GM21619 (cell line): ENCODE measurements at regions not wholly inside any gene's neighbourhood (a gene's known extent, or its start where the extent isn't known, plus 50 kb on each side); places are given as distances from the start of the nearest gene placed in this dataset.

Experiments used
- ATAC-seq: cut with Tn5 transposase; IDR thresholded peaks from one replicate; pipeline ENCODE4 v1.9.1; 2021; ENCODE audit not compliant: unreplicated experiment

GRCh38 chr20:7387638-7388193 is 552.5 kb downstream of the HAO1 start:
- no peak for ATAC-seq

GRCh38 chr20:7389216-7389615 is 551.0 kb downstream of the HAO1 start:
- ATAC-seq, result no peak

GRCh38 chr20:7392542-7393206 is 547.6 kb downstream of the HAO1 start:
- no peak for ATAC-seq

GRCh38 chr20:7399114-7399513 is 541.1 kb downstream of the HAO1 start:
- no peak for ATAC-seq

DNA sequence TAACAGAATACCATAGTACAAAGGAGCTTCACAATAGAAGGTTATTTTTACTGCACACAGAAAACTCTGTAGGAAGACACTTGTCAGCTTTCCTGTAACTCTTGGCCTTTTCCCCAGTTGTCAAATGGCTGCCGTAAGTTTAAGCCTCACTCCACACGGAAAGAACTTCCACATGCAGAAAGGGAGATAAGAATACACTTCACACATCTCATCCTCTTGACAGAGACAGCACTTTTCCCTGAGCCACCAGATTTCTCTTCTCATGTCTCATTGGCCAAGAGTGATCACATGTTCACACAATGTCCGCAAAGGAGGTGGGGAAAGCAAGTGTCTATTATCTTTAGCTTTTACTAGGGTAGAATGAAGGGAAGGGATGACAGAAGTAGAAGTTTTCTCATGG is 540.7 kb downstream of the HAO1 start:
- no peak for ATAC-seq

- no peak for ATAC-seq
Observed at GRCh38 chr20:7406671-7407070, 533.6 kb downstream of the HAO1 start.

GRCh38 chr20:7410150-7410549 is 530.1 kb downstream of the HAO1 start:
- no peak for ATAC-seq

DNA sequence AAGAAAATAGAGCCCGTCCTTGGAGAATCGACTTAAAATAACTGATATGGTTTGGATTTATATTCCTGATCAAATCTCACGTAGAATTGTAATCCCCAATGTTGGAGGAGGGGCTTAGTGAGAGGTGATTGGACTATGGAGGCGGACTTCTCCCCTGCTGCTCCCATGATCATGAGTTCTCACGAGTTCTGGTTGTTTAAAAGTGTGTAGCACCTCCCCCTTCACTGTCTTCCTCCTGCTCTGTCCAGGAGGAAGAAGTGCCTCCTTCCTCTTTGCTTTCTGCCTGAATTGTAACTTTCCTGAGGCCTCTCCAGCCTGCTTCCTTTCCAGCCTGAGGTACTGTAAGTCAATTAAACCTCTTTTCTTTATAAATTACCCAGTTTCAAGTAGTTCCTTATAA is 529.2 kb downstream of the HAO1 start:
- no peak for ATAC-seq

GRCh38 chr20:7415427-7415826 is 524.8 kb downstream of the HAO1 start:
- ATAC-seq, result no peak

DNA sequence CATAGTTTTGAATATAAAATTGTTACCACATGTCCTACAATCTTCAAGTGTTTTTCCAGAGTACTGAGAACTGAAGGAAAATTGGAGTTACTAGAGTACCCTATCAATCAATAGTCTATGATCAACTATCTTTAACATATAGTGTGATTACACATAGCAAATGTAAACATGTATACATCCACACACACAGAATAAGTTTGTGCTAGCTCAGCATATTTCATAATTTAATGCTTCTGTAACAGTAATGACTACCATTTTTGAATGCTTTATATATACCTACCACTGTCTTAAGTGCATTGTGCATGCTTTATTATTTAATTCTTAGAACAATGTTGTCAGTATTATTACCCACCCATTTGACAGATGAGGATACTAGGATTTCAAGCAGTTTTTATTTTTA is 523.9 kb downstream of the HAO1 start:
- ATAC-seq, result no peak

DNA sequence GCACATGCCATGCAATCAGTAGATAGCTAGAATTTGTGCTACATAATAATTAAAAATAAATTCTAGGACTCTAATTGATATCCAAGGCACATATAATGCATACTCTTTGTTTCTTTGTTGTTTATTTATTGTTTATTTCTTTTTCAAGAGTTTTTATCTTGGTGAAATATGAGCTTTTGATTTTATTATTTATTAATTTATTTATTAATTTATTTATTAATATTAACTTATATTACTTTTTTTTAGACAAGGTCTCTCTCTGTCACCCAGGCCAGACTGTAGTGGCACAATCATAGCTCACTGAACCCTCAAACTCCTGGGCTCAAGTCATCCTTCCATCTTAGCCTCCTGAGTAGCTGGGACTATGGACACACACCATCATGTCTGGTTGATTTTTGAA is 519.9 kb downstream of the HAO1 start:
- no peak for ATAC-seq

GRCh38 chr20:7426890-7427496 is 513.3 kb downstream of the HAO1 start:
- ATAC-seq, result no peak

DNA sequence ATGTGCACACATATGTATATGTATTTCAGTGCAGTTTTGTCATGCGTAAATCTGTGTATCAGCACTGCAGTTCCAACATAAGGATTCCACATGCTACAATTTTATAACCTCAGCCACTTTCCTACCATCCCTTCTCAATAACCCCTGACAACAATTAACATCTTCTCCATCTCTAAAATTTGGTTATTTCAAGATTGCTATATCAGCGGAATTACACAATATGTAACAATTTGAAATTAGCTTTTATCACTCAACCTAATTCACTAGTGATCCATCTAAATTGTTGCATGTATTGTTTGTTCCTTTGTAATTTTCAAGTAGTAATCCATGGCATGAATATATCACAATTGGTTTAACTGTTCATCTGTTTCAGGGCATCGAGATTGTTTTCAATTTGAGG is 511.3 kb downstream of the HAO1 start:
- ATAC-seq, result no peak

DNA sequence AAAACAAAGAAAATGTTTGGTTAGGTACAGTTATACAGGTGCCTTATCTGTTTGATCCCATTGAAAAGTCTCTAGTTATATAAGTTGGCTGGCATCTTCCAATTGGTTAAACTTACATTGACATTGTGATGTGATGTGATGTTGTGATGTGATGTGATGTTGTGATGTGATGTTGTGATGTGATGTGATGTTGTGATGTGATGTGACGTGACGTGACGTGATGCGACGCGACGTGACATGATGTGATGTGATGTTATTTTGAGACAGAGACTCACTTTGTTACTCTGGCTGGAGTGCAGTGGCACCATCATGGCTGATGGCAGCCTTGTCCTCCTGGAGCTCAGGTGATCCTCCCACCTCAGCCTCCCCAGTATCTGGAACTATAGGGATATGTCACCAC is 507.6 kb downstream of the HAO1 start:
- ATAC-seq, result no peak

GRCh38 chr20:7437311-7437710 is 502.9 kb downstream of the HAO1 start:
- ATAC-seq, result no peak

DNA sequence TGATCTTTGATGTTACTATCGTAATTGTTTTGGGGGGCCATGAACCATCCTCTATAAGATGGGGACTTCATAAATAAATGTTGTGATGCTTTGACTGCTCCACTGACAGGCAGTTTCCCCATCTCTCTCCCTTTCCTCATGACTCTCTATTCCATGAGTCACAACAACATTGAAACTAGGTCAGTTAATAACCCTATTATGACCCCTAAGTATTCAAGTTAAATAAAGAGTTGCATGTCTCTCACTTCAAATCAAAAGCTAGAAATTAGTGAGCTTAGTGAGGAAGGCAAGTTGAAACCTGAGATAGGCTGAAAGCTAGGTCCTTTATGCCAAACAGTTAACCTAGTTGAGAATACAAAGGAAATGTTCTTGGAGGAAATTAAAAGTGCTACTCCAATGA is 491.0 kb downstream of the HAO1 start:
- ATAC-seq, result no peak

- ATAC-seq, result no peak
Observed at GRCh38 chr20:7452890-7453289, 487.4 kb downstream of the HAO1 start.

- no peak for ATAC-seq
Observed at GRCh38 chr20:7454047-7454446, 486.2 kb downstream of the HAO1 start.

DNA sequence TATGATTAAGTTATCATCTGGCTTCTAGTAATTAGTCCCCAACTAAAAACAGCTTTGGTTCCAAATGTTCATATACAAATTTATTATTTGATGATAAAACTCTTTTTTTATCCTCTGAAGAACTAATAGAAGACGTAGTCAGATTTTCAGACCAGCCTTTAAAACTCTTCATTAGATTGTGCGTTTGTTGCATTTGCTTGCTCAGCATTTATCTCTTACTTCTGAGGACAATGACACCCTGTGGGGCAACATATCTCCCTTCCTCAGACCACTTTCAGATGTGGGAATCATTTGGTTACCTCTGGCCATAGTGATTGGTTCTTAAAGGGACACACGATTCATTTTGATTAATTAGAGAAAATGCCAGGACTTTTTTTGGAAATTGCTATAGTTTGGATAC is 481.8 kb downstream of the HAO1 start:
- ATAC-seq, result no peak

- no peak for ATAC-seq
Observed at GRCh38 chr20:7459083-7459482, 481.2 kb downstream of the HAO1 start.

GRCh38 chr20:7463290-7463689 is 477.0 kb downstream of the HAO1 start:
- no peak for ATAC-seq

DNA sequence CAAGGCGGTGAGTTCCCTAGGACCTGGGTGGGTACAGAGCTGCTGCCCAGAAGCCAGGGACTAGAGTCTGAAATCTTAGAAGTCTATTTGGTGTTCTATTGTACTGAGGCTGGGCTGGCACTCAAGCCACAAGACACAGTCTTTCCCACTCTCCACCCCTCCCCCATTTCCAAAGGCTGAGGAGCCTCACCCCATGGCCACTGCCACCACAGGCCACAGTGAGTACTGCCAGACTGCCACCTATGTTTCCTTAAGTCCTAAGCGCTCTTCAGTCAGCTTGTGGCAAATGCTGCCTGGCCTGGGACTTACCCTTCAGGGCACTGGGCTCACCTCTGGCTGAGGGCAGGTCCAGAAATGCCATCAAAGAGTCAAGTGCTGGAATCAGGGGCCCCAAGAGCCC is 469.3 kb downstream of the HAO1 start:
- ATAC-seq, result no peak

GRCh38 chr20:7490288-7490687 is 450.0 kb downstream of the HAO1 start:
- no peak for ATAC-seq
